HG03521 (cell line): ENCODE measurements at regions not wholly inside any gene's neighbourhood (a gene's known extent, or its start where the extent isn't known, plus 50 kb on each side); places are given as distances from the start of the nearest gene placed in this dataset.
"Not testable (repeated sequence)": the region's sequence is repeated elsewhere in the genome, so short reads cannot be mapped to it uniquely, and the experiment has no call there.

Experiments
- ATAC-seq: cut with Tn5 transposase; IDR thresholded peaks from one replicate; pipeline ENCODE4 v1.9.1; 2021; ENCODE audit warnings: mild to moderate bottlenecking, moderate library complexity; ENCODE audit not compliant: unreplicated experiment

GRCh38 chr12:127770118-127770517 is 496.9 kb upstream of the TMEM132C start:
- no peak for ATAC-seq

GRCh38 chr12:127771546-127771945 is 495.4 kb upstream of the TMEM132C start:
- ATAC-seq, result no peak

GRCh38 chr12:127773520-127773919 is 493.4 kb upstream of the TMEM132C start:
- ATAC-seq, result no peak

DNA sequence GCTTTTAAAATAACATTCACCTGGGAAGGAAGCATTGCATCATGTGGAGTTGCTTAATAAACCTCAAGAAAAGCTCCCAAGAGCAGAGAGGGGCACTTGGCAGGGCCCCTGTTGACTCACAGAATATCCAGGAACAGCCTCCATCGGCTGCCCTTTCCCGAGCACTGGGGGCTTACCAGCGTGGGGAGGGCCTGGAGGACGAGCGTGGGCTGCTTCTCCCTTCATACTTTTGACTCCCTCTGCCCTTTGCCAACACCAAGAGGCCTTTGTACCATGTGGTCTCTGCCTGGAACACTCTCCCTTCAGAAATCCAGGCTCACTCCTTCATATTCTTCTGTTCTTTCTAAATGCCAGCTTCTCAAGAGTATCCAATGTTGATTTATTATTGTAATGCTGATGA is 492.1 kb upstream of the TMEM132C start:
- ATAC-seq, result no peak

DNA sequence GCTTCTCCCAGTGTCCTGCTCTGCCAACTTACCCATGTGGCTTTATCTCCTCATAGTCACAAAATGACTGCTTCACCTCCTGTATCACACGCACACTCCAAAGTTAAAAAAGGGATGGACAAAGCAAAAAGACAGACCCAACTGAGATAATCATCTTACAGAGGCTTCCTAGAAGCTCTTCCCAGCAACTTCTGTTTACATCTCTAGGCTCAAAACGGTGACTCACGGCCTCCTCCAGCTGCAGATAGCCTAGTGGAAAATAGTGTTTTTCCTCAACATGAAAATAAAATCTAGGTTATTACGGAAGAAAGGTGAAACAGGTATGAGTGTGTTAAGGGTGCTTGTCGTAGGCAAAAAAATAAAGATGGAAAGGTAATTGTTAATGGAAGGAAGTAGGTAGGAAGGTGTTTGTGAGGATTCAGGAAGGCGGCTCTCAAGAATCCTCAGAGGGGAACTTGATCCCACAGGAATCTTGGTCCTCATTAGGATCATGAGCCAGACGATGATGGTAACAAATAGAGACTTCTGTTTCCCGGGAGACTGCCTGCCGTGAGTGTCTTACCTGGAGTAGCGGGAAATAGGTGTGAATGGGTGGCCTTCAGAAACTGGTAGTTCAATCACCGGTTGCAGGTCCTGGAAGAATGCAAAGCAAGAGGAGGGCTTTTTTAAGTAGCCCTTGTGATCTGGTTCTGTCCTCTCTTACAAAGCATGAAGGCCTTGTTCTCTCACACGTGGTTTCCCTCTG is 487.5 kb upstream of the TMEM132C start:
- ATAC-seq, result no peak

GRCh38 chr12:127780881-127781280 is 486.1 kb upstream of the TMEM132C start:
- no peak for ATAC-seq

DNA sequence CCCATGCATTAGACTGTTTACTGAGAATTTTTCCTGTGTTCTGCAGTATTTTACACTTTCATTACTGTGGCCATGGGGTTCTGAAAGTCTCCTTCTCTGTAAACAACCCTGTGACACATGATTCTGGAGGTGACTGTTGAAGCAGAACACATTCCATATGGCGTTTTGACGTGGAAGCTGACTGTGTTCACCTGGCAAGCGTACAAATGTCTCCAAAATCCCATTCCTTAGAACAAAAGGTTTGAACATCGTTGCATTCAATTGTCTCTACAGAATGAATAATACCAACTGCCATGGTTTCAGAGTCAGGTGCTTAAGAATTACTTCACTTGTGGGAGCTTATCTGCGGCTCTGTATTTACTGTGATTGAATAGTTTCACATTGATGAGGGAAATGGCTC is 485.6 kb upstream of the TMEM132C start:
- ATAC-seq, result no peak

DNA sequence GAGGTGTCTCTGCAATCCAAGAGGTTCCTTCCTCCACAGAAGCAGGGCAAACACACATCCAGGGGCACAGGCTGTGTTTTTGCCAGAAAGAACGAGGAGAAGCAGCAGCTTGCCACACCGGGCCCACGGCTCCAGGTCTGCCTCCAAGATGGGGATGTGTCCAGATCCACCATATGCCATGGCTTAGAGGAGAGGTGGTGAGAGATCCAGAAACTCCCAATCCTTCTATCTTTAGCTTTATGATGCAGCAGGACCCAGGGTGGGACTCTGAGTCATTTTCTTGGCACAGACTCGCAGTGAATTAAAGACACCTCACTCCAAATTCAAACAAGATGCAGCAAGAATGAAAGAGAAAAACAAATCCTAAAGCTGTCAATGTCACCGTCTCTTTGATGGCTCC is 481.4 kb upstream of the TMEM132C start:
- no peak for ATAC-seq

- no peak for ATAC-seq
Observed at GRCh38 chr12:127785986-127786590, 480.9 kb upstream of the TMEM132C start.

GRCh38 chr12:127787544-127787943 is 479.4 kb upstream of the TMEM132C start:
- ATAC-seq, result no peak

GRCh38 chr12:127790376-127790775 is 476.6 kb upstream of the TMEM132C start:
- no peak for ATAC-seq

DNA sequence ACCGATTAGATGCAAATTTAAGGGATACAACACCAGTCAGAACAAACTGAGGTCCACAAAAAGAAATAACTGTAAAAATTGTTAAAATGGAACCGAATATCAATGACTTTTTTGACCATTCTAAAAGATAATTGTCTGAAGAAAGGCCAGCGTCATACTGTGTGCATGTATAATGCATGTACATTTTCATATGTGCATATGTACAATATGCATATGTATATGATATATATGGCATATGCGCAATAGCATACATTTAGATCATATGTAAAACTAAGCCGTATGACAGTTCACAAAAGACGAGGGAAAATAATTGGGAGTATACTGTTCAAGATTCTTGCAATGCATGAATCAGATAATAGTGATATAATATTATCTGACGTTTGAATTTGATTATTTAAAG is 475.8 kb upstream of the TMEM132C start:
- ATAC-seq, result no peak

- ATAC-seq, result no peak
Observed at GRCh38 chr12:127797918-127798317, 469.1 kb upstream of the TMEM132C start.

DNA sequence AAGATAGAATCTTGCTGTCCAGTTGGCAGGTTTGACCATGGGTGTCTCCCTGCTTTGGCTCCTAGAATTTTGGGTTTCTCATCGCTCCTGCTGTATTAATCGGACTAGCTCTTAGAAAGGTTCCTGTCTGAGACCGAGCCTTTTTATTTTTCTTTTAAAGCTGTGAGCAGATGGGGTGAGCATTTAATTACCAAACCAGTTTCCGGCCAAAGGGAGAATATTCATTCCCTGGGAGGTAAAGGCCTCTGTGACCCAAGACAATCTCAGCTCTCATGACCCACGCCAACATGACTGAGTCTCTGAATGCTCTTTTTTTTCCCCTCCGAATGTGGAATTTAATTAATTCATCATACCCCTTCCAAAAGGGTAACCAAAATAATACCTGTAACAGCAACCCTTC is 464.7 kb upstream of the TMEM132C start:
- ATAC-seq, result no peak

DNA sequence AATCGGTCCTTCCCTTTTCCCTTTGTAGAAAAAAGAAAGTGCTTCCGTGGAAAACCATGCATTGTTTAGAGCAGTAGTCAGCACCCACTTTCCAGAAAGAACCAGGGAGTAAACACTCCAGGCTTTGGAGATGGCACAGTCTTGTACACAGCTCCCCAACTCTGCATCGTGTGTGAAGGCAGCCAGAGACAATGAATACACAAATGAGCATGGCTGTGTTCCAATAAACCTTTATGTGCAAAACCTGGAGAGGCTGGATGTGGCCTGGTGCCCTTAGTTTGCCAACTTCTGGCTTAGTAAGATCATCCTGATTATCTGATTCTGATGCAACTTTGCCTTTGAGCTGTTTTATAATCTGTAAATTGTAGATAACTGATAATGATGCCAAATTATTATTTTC is 463.4 kb upstream of the TMEM132C start:
- no peak for ATAC-seq

- ATAC-seq, result no peak
Observed at GRCh38 chr12:127809275-127809674, 457.7 kb upstream of the TMEM132C start.

GRCh38 chr12:127810041-127810440 is 456.9 kb upstream of the TMEM132C start:
- no peak for ATAC-seq

DNA sequence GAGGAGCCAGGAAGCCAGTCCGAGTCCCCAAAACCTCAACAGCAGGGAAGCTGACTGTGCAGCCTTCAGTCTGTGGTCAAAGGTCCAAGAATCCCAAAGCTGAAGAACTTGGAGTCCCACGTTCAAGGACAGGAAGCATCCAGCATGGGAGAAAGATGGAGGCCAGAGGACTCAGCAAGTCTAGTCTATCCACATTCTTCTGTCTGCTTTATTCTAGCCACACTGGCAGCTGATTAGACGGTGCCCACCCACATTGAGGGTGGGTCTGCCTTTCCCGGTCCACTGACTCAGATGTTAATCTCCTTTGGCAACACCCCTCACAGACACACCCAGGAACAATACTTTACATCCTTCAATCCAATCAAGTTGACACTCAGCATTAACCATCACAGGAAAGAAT is 456.5 kb upstream of the TMEM132C start:
- not testable (repeated sequence) for ATAC-seq

GRCh38 chr12:127811988-127812387 is 455.0 kb upstream of the TMEM132C start:
- ATAC-seq, result no peak

DNA sequence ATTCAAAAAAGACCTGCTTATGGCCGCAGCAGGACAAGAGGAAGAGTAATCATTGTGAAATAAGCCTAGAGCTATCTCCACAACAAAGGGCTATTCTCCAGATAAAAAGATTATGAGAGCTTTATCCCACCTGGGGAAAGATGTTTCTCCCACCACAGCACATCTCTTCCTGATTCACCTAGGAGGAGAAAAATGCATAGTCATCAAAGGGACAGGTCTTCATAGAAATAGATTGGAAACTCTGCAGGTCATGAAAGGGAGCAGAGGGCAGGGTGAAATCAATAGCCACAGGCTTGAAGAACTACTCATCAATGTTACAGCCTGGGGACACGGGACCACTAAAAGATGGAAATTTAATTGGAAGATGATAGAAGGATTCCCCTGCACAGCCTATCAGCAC is 453.8 kb upstream of the TMEM132C start:
- ATAC-seq, result no peak

DNA sequence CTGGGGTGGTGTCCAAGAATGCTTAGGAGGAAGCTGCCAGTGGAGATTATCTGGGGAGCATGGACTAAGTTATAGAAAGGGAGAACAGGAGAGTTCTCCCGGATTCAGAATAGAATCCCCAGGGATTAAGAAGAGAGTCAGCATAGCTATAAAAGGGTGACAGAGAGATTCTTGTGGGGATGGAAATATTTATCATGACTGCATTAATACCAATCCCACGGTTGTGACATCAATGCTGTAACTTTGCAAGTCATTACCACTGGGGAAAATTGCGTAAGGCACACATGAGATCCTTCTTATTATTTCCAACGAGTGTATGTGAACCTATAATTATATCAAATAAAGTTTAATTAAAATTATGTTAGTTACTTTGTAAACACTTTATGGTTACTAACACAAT is 447.9 kb upstream of the TMEM132C start:
- no peak for ATAC-seq

DNA sequence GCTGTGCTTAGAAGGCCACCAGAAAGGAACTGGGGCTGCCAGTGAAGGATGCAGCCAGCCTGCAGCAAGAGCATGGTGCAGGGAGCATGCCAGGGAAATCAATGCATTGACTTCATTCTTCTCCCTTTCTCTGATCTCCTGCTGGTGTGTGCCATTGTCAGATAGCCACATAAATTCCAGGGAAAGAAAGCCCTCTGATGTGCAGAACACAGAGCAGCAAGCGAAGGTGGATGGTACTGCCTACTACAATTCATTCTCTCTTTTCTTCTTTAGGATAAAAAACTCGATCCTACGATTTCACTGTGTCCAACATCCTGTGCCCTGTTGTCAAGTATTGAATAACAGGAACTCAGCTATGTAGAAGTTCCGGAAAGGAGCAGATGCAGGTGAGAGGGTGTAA is 446.7 kb upstream of the TMEM132C start:
- ATAC-seq, result no peak

DNA sequence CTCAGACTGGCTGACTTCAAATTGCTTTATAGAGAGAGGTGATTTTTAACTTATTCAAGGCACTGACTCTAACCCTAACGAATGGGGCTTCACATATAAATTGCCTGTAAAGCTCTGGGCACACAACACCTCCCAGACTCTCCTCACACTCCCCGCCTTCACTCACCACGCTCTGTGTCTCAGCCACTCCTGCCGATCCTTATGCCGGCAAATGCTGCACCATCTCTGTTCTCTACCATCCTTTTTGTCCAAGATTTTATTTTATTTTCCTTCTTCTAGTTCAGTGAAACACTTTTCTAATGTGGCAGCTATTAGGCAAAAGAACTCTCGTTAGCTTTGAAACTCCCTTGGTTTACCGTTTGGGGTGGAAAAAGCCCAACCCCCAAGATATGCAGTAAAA is 446.1 kb upstream of the TMEM132C start:
- no peak for ATAC-seq
